ENCODE measurements at regions not wholly inside any gene's neighbourhood (a gene's known extent, or its start where the extent isn't known, plus 50 kb on each side); places are given as distances from the start of the nearest gene placed in this dataset.

DNA sequence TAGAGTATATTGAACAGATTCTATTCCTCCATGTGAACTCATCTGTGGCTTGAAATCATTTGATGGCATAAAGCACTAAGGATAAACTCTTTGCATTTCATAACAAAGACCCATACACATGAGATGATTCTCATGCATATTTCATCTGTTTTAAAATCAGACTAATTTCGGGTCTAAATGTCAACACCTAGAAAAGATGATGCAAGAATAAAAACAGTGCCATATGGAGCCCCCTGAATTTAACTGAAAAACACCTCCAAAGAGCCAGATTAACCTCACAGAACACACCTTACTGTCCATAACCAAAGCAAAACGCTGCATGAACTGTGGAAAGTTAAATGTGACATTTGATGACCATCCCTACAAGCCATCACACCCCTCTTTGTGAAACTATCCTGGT is 59.7 kb downstream of the ELAPOR2 start:
- Histone ChIP-seq H3K4me2 (ENCODE audit: control insufficient read depth, insufficient read depth) (no peak overlapping the region), H3K9ac (ENCODE audit: control insufficient read depth, insufficient read depth, low read length) (no peak overlapping the region), H3K9me3 (replicated peaks; ENCODE audit: control insufficient read depth, insufficient read depth, low read length) (no peaks in the 10 kb centered on the region), H3K27ac (ENCODE audit: control insufficient read depth, insufficient read depth) (no peak overlapping the region), H3K4me1 (ENCODE audit: control insufficient read depth, insufficient read depth, low read length) (no peaks in the 10 kb centered on the region), H3K36me3 (ENCODE audit: control insufficient read depth in 2 of 2, insufficient read depth in 2 of 2, low read length in 1 of 2) (no peaks in the 10 kb centered on the region), H4K20me1 (ENCODE audit: control insufficient read depth, insufficient read depth) (no peaks in the 10 kb centered on the region), H2AFZ (ENCODE audit: control insufficient read depth, low read depth, low read length) (no peak overlapping the region), H3K79me2 (ENCODE audit: control insufficient read depth, insufficient read depth, low read length) (no peaks in the 10 kb centered on the region), H3K4me3 (no peak overlapping the region), H3K27me3 (replicated peaks in 1 of 2; ENCODE audit: control insufficient read depth in 2 of 2, insufficient read depth in 2 of 2, low read length in 1 of 2) (no peaks in the 10 kb centered on the region)
- BruUV-seq (replicated peaks): no TSS peak
- SMC1A ChIA-PET (ENCODE audit: uncharacterized antibody, unreplicated experiment): no interaction called here
- no peak for ATAC-seq
- no peak for TF ChIP-seq CREB1 (IDR thresholded peaks at IDR 0.05; ENCODE audit: low read depth)
- TF ChIP-seq, protein P1, sequence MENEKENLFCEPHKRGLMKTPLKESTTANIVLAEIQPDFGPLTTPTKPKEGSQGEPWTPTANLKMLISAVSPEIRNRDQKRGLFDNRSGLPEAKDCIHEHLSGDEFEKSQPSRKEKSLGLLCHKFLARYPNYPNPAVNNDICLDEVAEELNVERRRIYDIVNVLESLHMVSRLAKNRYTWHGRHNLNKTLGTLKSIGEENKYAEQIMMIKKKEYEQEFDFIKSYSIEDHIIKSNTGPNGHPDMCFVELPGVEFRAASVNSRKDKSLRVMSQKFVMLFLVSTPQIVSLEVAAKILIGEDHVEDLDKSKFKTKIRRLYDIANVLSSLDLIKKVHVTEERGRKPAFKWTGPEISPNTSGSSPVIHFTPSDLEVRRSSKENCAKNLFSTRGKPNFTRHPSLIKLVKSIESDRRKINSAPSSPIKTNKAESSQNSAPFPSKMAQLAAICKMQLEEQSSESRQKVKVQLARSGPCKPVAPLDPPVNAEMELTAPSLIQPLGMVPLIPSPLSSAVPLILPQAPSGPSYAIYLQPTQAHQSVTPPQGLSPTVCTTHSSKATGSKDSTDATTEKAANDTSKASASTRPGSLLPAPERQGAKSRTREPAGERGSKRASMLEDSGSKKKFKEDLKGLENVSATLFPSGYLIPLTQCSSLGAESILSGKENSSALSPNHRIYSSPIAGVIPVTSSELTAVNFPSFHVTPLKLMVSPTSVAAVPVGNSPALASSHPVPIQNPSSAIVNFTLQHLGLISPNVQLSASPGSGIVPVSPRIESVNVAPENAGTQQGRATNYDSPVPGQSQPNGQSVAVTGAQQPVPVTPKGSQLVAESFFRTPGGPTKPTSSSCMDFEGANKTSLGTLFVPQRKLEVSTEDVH (IDR thresholded peaks at IDR 0.05; ENCODE audit: low read depth, partially characterized antibody): no peak
- TF ChIP-seq HDAC6 (IDR thresholded peaks at IDR 0.05; ENCODE audit: unreplicated experiment): no peak
- no peak for TF ChIP-seq IRF4 (IDR thresholded peaks at IDR 0.05; ENCODE audit: low read depth, low read length)
- TF ChIP-seq, protein P2, sequence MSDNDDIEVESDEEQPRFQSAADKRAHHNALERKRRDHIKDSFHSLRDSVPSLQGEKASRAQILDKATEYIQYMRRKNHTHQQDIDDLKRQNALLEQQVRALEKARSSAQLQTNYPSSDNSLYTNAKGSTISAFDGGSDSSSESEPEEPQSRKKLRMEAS (IDR thresholded peaks at IDR 0.05; ENCODE audit: low read depth, low read length): no peak
- TF ChIP-seq, protein P3, sequence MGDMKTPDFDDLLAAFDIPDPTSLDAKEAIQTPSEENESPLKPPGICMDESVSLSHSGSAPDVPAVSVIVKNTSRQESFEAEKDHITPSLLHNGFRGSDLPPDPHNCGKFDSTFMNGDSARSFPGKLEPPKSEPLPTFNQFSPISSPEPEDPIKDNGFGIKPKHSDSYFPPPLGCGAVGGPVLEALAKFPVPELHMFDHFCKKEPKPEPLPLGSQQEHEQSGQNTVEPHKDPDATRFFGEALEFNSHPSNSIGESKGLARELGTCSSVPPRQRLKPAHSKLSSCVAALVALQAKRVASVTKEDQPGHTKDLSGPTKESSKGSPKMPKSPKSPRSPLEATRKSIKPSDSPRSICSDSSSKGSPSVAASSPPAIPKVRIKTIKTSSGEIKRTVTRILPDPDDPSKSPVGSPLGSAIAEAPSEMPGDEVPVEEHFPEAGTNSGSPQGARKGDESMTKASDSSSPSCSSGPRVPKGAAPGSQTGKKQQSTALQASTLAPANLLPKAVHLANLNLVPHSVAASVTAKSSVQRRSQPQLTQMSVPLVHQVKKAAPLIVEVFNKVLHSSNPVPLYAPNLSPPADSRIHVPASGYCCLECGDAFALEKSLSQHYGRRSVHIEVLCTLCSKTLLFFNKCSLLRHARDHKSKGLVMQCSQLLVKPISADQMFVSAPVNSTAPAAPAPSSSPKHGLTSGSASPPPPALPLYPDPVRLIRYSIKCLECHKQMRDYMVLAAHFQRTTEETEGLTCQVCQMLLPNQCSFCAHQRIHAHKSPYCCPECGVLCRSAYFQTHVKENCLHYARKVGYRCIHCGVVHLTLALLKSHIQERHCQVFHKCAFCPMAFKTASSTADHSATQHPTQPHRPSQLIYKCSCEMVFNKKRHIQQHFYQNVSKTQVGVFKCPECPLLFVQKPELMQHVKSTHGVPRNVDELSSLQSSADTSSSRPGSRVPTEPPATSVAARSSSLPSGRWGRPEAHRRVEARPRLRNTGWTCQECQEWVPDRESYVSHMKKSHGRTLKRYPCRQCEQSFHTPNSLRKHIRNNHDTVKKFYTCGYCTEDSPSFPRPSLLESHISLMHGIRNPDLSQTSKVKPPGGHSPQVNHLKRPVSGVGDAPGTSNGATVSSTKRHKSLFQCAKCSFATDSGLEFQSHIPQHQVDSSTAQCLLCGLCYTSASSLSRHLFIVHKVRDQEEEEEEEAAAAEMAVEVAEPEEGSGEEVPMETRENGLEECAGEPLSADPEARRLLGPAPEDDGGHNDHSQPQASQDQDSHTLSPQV (IDR thresholded peaks at IDR 0.05): no peak
- no peak for TF ChIP-seq NFYA (IDR thresholded peaks at IDR 0.05; ENCODE audit: borderline replicate concordance, low read depth, low read length)
- no peak for TF ChIP-seq KLF5 (IDR thresholded peaks at IDR 0.05; ENCODE audit: partially characterized antibody)
- TF ChIP-seq BCL11A (IDR thresholded peaks at IDR 0.05; ENCODE audit: low read depth, low read length): no peak
- no peak for TF ChIP-seq EP300 (IDR thresholded peaks at IDR 0.05; ENCODE audit: borderline replicate concordance in 1 of 2, control insufficient read depth in 1 of 2, low read depth in 2 of 2, low read length in 2 of 2)
- TF ChIP-seq ZNF274 (IDR thresholded peaks at IDR 0.05; ENCODE audit: insufficient read depth, insufficient read length): no peak
- no peak for TF ChIP-seq SREBF1 (IDR thresholded peaks at IDR 0.05; ENCODE audit: low read length)
- RAD21 ChIA-PET (ENCODE audit: unreplicated experiment): no interaction called here
- 9% methylated on average over 2 of the region's 2 CpGs for WGBS (ENCODE audit: insufficient coverage, insufficient replicate concordance, low lambda C conversion rate, missing lambda C conversion rate)
- in situ Hi-C loops (cut with MboI) (no loop called here), intact Hi-C loops (cut with micrococcal nuclease; ENCODE audit: unreplicated experiment) (no loop called here)
- POLR2A ChIA-PET: no interaction called here
- FAIRE-seq: no peak
- DNase-seq (ENCODE audit: low read depth, low spot score): no peak
- CTCF ChIA-PET: interaction anchor here (0.7 kb wide), 1 partner anchor 26 kb away, joined by 3 read pairs; no protein-coding TSS in a partner anchor
